T-helper 2 cell treated with Interferon-gamma antibody and Interleukin-4, amounts not matched to agents 100 ng/mL and 5 ng/mL, for 36 hours (primary cell): ENCODE measurements at regions not wholly inside any gene's neighbourhood (a gene's known extent, or its start where the extent isn't known, plus 50 kb on each side); places are given as distances from the start of the nearest gene placed in this dataset.

Experiments
- intact Hi-C: fragments of 100-400 bp; cut with micrococcal nuclease; formaldehyde crosslinking; loops from one replicate; pipeline ENCODE4 v1.15.1; 2023

- intact Hi-C loops, result no loop called here
These were observed 592.6 kb downstream of the TBC1D4 start for GRCh38 chr13:74889321-74889720.

GRCh38 chr13:74886502-74886901 is 595.5 kb downstream of the TBC1D4 start:
- intact Hi-C loops, result no loop called here

- intact Hi-C loops, result no loop called here
These were observed 598.1 kb downstream of the TBC1D4 start for GRCh38 chr13:74883834-74884233.

GRCh38 chr13:74871369-74872070 is 610.4 kb downstream of the TBC1D4 start:
- intact Hi-C loops, result no loop called here

GRCh38 chr13:74870865-74871264 is 611.1 kb downstream of the TBC1D4 start:
- intact Hi-C loops, result no loop called here

- intact Hi-C loops, result no loop called here
These were observed 612.1 kb downstream of the TBC1D4 start for GRCh38 chr13:74869846-74870245.

GRCh38 chr13:74868049-74868448 is 613.9 kb downstream of the TBC1D4 start:
- intact Hi-C loops, result no loop called here

GRCh38 chr13:74867460-74867859 is 614.5 kb downstream of the TBC1D4 start:
- intact Hi-C loops, result no loop called here

GRCh38 chr13:74866101-74866500 is 615.9 kb downstream of the TBC1D4 start:
- intact Hi-C loops, result no loop called here

GRCh38 chr13:74865656-74866055 is 616.3 kb downstream of the TBC1D4 start:
- intact Hi-C loops, result no loop called here

- intact Hi-C loops, result no loop called here
These were observed 621.2 kb downstream of the TBC1D4 start for GRCh38 chr13:74860789-74861188.

- intact Hi-C loops, result no loop called here
These were observed 631.1 kb downstream of the TBC1D4 start for GRCh38 chr13:74850893-74851292.

- intact Hi-C loops, result no loop called here
These were observed 634.0 kb downstream of the TBC1D4 start for GRCh38 chr13:74847966-74848365.

GRCh38 chr13:74845806-74846205 is 636.2 kb downstream of the TBC1D4 start:
- intact Hi-C loops, result no loop called here

GRCh38 chr13:74841651-74842050 is 640.3 kb downstream of the TBC1D4 start:
- intact Hi-C loops, result no loop called here

- intact Hi-C loops, result no loop called here
These were observed 640.8 kb downstream of the TBC1D4 start for GRCh38 chr13:74841123-74841522.

- intact Hi-C loops, result no loop called here
These were observed 642.3 kb downstream of the TBC1D4 start for GRCh38 chr13:74839656-74840055.

- intact Hi-C loops, result no loop called here
These were observed 643.9 kb downstream of the TBC1D4 start for GRCh38 chr13:74838096-74838495.

- intact Hi-C loops, result no loop called here
These were observed 645.3 kb downstream of the TBC1D4 start for GRCh38 chr13:74836628-74837027.

GRCh38 chr13:74835579-74835978 is 646.4 kb downstream of the TBC1D4 start:
- intact Hi-C loops, result no loop called here

- intact Hi-C loops, result no loop called here
These were observed 656.1 kb downstream of the TBC1D4 start for GRCh38 chr13:74825938-74826246.

GRCh38 chr13:74825152-74825937 is 656.6 kb downstream of the TBC1D4 start:
- intact Hi-C loops, result no loop called here

- intact Hi-C loops, result no loop called here
These were observed 661.2 kb downstream of the TBC1D4 start for GRCh38 chr13:74820809-74821208.
